Left lung (tissue), 4 donors: ENCODE measurements at regions not wholly inside any gene's neighbourhood (a gene's known extent, or its start where the extent isn't known, plus 50 kb on each side); places are given as distances from the start of the nearest gene placed in this dataset.

ENCODE experiments used
- ATAC-seq: fragments of 200-7000 bp; cut with Tn5 transposase; one replicate; pipeline ENCODE4 v1.9.1; 2020; ENCODE audit warnings: moderate library complexity
- DNase-seq, 4 donors: peaks; one replicate each; pipeline ENCODE4 v3.0.0-alpha.2; 2013 to 2020
- H3K27ac ChIP-seq, 2 donors: fragments of 200-600 bp; sonication (generic) in 1 of 2; one replicate each; pipeline versions ENCODE4 v1.5.0 to v1.8.0; 2020 to 2021
- H3K27me3 ChIP-seq, 2 donors: fragments of 200-600 bp; sonication (generic) in 1 of 2; one replicate each; pipeline versions ENCODE4 v1.5.0 to v1.8.0; 2020 to 2021
- H3K36me3 ChIP-seq, 2 donors: fragments of 200-600 bp; sonication (generic) in 1 of 2; one replicate each; pipeline versions ENCODE4 v1.5.0 to v1.8.0; 2020 to 2021
- H3K4me1 ChIP-seq, 2 donors: fragments of 200-600 bp; one replicate each; pipeline ENCODE4 v1.8.0; 2021
- H3K4me3 ChIP-seq, 2 donors: fragments of 200-600 bp; sonication (generic) in 1 of 2; one replicate each; pipeline versions ENCODE4 v1.5.0 to v1.8.0; 2020 to 2021; ENCODE audit warnings: mild to moderate bottlenecking in 1 of 2
- H3K9me3 ChIP-seq, 2 donors: fragments of 200-600 bp; sonication (generic) in 1 of 2; one replicate each; pipeline versions ENCODE4 v1.5.0 to v1.8.0; 2020 to 2021
- intact Hi-C, 2 donors: fragments of 100-400 bp; cut with DNase I; formaldehyde crosslinking; loops; one replicate each; pipeline versions ENCODE4 v1.11.2 to v1.14.2; 2022
- TF ChIP-seq, protein P1 (sequence below), 2 donors: fragments of 200-600 bp; sonication (generic) in 1 of 2; IDR thresholded peaks; one replicate each; pipeline versions ENCODE4 v1.5.0 to v1.8.0; 2021; ENCODE audit warnings: antibody characterized with exemption in 2 of 2
- donor health status: DM: no; HTN: yes; CAD: no.
- donor health status: DM: no; HTN: no; CAD: no.

GRCh38 chr7:13090959-13091358 is 403.5 kb downstream of the ARL4A start:
- Histone ChIP-seq H3K9me3 (no peaks in the 10 kb centered on the region), H3K27ac (no peak overlapping the region), H3K27me3 (no peaks in the 10 kb centered on the region), H3K4me1 (no peaks in the 10 kb centered on the region), H3K4me3 (no peak overlapping the region), H3K36me3 (no peaks in the 10 kb centered on the region)
- TF ChIP-seq, protein P1, sequence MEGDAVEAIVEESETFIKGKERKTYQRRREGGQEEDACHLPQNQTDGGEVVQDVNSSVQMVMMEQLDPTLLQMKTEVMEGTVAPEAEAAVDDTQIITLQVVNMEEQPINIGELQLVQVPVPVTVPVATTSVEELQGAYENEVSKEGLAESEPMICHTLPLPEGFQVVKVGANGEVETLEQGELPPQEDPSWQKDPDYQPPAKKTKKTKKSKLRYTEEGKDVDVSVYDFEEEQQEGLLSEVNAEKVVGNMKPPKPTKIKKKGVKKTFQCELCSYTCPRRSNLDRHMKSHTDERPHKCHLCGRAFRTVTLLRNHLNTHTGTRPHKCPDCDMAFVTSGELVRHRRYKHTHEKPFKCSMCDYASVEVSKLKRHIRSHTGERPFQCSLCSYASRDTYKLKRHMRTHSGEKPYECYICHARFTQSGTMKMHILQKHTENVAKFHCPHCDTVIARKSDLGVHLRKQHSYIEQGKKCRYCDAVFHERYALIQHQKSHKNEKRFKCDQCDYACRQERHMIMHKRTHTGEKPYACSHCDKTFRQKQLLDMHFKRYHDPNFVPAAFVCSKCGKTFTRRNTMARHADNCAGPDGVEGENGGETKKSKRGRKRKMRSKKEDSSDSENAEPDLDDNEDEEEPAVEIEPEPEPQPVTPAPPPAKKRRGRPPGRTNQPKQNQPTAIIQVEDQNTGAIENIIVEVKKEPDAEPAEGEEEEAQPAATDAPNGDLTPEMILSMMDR (IDR thresholded peaks at IDR 0.05) = no peak
- intact Hi-C loops = no loop called here
- no peak for ATAC-seq
- no peak for DNase-seq

DNA sequence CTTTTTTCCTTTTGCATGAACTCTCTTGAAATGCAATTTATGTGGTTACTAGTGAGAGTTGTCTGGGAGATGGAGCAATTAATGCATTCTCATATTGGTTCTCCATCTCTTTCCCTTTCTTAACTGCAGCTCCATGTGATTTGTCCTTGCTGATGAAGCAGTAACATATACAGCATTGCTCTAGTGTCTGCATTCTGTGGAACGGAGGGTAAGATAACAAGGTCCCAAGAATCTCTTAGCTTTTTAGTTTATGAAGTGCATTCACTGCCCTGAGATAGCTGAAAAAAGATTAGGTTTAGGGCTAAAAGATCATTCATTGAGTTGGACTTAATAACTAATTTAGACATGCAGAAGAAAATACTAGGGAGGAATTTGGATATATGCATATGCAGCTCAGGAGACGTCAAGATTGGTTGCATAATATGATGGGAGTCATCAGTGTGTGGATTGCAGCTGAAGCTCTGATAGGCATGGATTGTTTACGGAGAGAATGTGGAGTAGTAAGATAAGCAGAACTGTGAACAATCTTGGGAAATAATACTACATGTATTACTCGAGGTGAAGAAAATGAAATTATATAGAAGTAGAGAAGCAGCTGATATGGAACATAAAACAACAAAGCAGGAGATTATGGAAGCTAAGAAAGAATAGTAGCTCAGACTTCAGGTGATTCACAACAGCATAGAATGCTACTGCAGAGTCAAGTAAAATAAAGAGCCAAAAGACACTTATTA is 404.7 kb downstream of the ARL4A start:
- no peak for ATAC-seq
- Histone ChIP-seq H3K4me1 (no peaks in the 10 kb centered on the region), H3K9me3 (no peaks in the 10 kb centered on the region), H3K4me3 (no peak overlapping the region), H3K27me3 (no peaks in the 10 kb centered on the region), H3K27ac (no peak overlapping the region), H3K36me3 (no peaks in the 10 kb centered on the region)
- TF ChIP-seq, protein P1 (IDR thresholded peaks at IDR 0.05) = no peak
- DNase-seq = no peak
- intact Hi-C loops = no loop called here

- intact Hi-C loops = no loop called here
- no peaks in the 10 kb centered on the region for H3K36me3 ChIP-seq
- no peaks in the 10 kb centered on the region for H3K27me3 ChIP-seq
- H3K4me1 ChIP-seq = no peaks in the 10 kb centered on the region
- H3K27ac ChIP-seq = no peak overlapping the region
- H3K4me3 ChIP-seq = no peak overlapping the region
- no peaks in the 10 kb centered on the region for H3K9me3 ChIP-seq
- TF ChIP-seq, protein P1 (IDR thresholded peaks at IDR 0.05) = no peak
- DNase-seq (no peak), ATAC-seq (no peak)
These were observed 405.2 kb downstream of the ARL4A start for GRCh38 chr7:13092708-13093005.

DNA sequence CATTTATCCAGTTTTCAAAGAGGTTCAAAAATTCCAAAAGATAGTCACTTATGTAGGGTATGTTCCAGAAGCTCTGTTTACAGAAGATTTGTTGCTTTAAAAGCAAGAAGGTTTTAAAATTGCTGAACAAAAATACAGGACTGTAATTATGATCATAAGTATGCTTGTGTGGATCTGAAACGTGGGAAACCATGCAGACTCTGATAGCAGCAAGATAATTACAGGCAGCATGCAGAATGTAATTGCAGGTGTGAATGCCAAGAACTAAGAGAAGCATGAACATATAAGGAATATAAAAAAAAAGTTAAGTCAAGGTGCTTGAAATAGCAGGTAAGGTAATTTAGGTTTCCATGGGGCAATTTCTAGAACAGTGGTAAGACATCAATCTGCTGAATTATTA is 405.7 kb downstream of the ARL4A start:
- TF ChIP-seq, protein P1 (IDR thresholded peaks at IDR 0.05) = no peak
- H3K9me3 ChIP-seq = no peaks in the 10 kb centered on the region
- DNase-seq (no peak), ATAC-seq (no peak)
- H3K36me3 ChIP-seq = no peaks in the 10 kb centered on the region
- H3K4me3 ChIP-seq = no peak overlapping the region
- H3K27me3 ChIP-seq = no peaks in the 10 kb centered on the region
- no peak overlapping the region for H3K27ac ChIP-seq
- H3K4me1 ChIP-seq = no peaks in the 10 kb centered on the region
- intact Hi-C loops = no loop called here

DNA sequence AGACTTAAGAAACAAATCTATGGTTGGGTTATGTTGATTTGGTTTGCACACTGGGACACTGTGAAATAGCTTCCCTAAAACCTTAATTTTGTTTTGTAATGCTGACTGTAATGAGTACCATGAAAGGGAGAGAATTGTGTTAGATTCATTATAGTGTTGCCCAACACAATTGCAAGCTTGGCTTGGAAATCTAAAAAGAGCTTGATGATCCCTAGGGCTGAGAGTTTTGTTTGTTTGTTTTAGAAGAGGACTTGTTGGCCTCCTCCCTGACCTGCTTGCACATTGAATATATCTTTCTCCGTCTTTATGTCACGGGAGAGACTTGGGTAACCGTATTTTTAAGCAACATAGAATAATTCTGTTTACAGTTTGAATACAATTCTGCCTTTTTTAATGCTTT is 410.1 kb downstream of the ARL4A start:
- TF ChIP-seq, protein P1 (IDR thresholded peaks at IDR 0.05) = no peak
- Histone ChIP-seq H3K4me1 (no peaks in the 10 kb centered on the region), H3K9me3 (no peaks in the 10 kb centered on the region), H3K27me3 (no peaks in the 10 kb centered on the region), H3K36me3 (no peaks in the 10 kb centered on the region), H3K27ac (no peak overlapping the region), H3K4me3 (no peak overlapping the region)
- no peak for DNase-seq
- ATAC-seq = no peak
- intact Hi-C loops = no loop called here
